K562 (cell line): ENCODE measurements at regions not wholly inside any gene's neighbourhood (a gene's known extent, or its start where the extent isn't known, plus 50 kb on each side); places are given as distances from the start of the nearest gene placed in this dataset.

ENCODE experiments used
- ATAC-seq: fragments of 200-7000 bp; cut with Tn5 transposase; 3 replicates; pipeline ENCODE4 v1.9.1; 2020; ENCODE audit warnings: moderate library complexity
- BruUV-seq: library from RNA; stranded (reverse); fragments of 400-500 nt; replicated peaks from 2 replicates; lab custom pipeline; 2021; lab: Mats Ljungman, UMichigan
- CTCF ChIA-PET: fragments of 300-600 bp; formaldehyde crosslinking; extraction: SDS; loops from one replicate; lab custom pipeline; 2021; ENCODE audit warnings: low intra/inter-chr PET ratio; lab: Yijun Ruan, JAX
- POLR2A ChIA-PET: fragments of 300-600, 350-650 bp; sonication (Branson Sonifier 250); formaldehyde crosslinking; extraction: SDS; loops from one replicate; lab custom pipeline; 2021; ENCODE audit warnings: antibody characterized with exemption, inconsistent platforms; lab: Yijun Ruan, JAX
- DNase-seq, 4 experiments: peaks; one replicate each; pipeline versions ENCODE4 v3.0.0 to v3.0.0-alpha.2; 2011 to 2018; ENCODE audit warnings: low spot score in 3 of 4, mixed read lengths in 3 of 4; ENCODE audit errors: extremely low read depth in 1 of 4
- FAIRE-seq: peaks from 2 replicates; lab custom pipeline; 2011; peaks lifted over from hg19 to GRCh38; lab: Jason Lieb, UNC
- H2AFZ ChIP-seq: 2 replicates; pipeline ENCODE4 v1.6.0; 2011; ENCODE audit warnings: low read depth, low read length, control low read depth, inconsistent platforms
- H3K27ac ChIP-seq: fragments of 200-600 bp; 3 replicates; pipeline ENCODE4 v1.8.0; 2011; ENCODE audit warnings: low read depth, mild to moderate bottlenecking, control low read depth, inconsistent platforms, low read length, moderate library complexity, mixed read lengths; ENCODE audit errors: extremely low read depth
- H3K27me3 ChIP-seq, 2 experiments: fragments of 300-600 bp in 1 of 2; 2 replicates in 1 of 2; 3 replicates in 1 of 2; pipeline versions ENCODE4 v1.6.0 to v1.8.0; 2011; ENCODE audit warnings: inconsistent platforms in 2 of 2, low read length in 2 of 2, mild to moderate bottlenecking in 1 of 2, mixed read lengths in 1 of 2, moderate library complexity in 1 of 2; ENCODE audit not compliant: control insufficient read depth in 2 of 2, insufficient read depth in 2 of 2
- H3K36me3 ChIP-seq: fragments of 300-600 bp; 3 replicates; pipeline ENCODE4 v1.8.0; 2011; ENCODE audit warnings: mild to moderate bottlenecking, low read length, inconsistent platforms; ENCODE audit not compliant: control insufficient read depth, insufficient read depth
- H3K4me1 ChIP-seq, 2 experiments: fragments of 200-600 bp in 1 of 2; replicated peaks in 1 of 2; 2 replicates in 1 of 2; 3 replicates in 1 of 2; pipeline versions ENCODE4 v1.5.1 to v1.8.0; 2011; ENCODE audit warnings: inconsistent platforms in 2 of 2, low read length in 2 of 2, mild to moderate bottlenecking in 1 of 2, mixed read lengths in 1 of 2, moderate library complexity in 1 of 2; ENCODE audit not compliant: control insufficient read depth in 2 of 2, insufficient read depth in 2 of 2
- H3K4me2 ChIP-seq: 2 replicates; pipeline ENCODE4 v1.6.1; 2011; ENCODE audit warnings: low read length, control low read depth, inconsistent platforms, mixed read lengths; ENCODE audit not compliant: insufficient read depth
- H3K4me3 ChIP-seq: fragments of 200-600 bp; sonication (generic), shearing (Covaris generic); 2 replicates; pipeline ENCODE4 v1.5.1; 2016; ENCODE audit warnings: control low read depth, inconsistent platforms
- H3K79me2 ChIP-seq: fragments of 200-600 bp; 3 replicates; pipeline ENCODE4 v1.8.0; 2011; ENCODE audit warnings: low read length, inconsistent platforms; ENCODE audit not compliant: control insufficient read depth, insufficient read depth
- H3K9ac ChIP-seq, 2 experiments: 2 replicates each; pipeline versions ENCODE4 v1.6.0 to v1.6.1; 2011; ENCODE audit warnings: low read depth in 2 of 2, low read length in 2 of 2, control low read depth in 1 of 2, inconsistent platforms in 1 of 2, mild to moderate bottlenecking in 1 of 2, mixed read lengths in 1 of 2; ENCODE audit not compliant: insufficient read depth in 1 of 2
- H3K9me1 ChIP-seq: one replicate; pipeline ENCODE4 v1.6.0; 2011; ENCODE audit warnings: inconsistent platforms, mild to moderate bottlenecking, low read length, moderate library complexity; ENCODE audit not compliant: control insufficient read depth, insufficient read depth
- H3K9me3 ChIP-seq: replicated peaks from 2 replicates; pipeline ENCODE4 v1.5.1; 2011; ENCODE audit warnings: low read depth, low read length, inconsistent platforms; ENCODE audit not compliant: control insufficient read depth, insufficient read depth
- H4K20me1 ChIP-seq: replicated peaks from 2 replicates; pipeline ENCODE4 v1.6.1; 2011; ENCODE audit warnings: low read length, inconsistent platforms, mixed read lengths; ENCODE audit not compliant: control insufficient read depth, insufficient read depth
- ARHGAP35 ChIP-seq: fragments of 450-650 bp; IDR thresholded peaks from 2 replicates; pipeline ENCODE4 v1.6.1; 2018; ENCODE audit not compliant: partially characterized antibody
- ATF3 ChIP-seq, 2 experiments: fragments of 450-650 bp in 1 of 2; sonication (generic) in 1 of 2; formaldehyde crosslinking in 1 of 2; IDR thresholded peaks in 1 of 2; conservative IDR thresholded peaks in 1 of 2; 2 replicates each; pipeline versions ENCODE4 v1.6.1 to v1.8.1; 2016 to 2023; ENCODE audit warnings: mild to moderate bottlenecking in 2 of 2, moderate library complexity in 2 of 2, inconsistent platforms in 1 of 2, missing genetic modification reagents in 1 of 2
- CEBPB ChIP-seq: fragments of 450-650 bp; IDR thresholded peaks from 2 replicates; pipeline ENCODE4 v1.6.1; 2016; ENCODE audit warnings: missing genetic modification characterization, missing compliant biosample characterization
- CLOCK ChIP-seq: fragments of 250-450 bp; sonication (Bioruptor Pico); IDR thresholded peaks from 2 replicates; pipeline ENCODE4 v1.4.0; 2020; ENCODE audit warnings: mild to moderate bottlenecking, moderate library complexity, borderline replicate concordance
- KDM5B ChIP-seq: fragments of 200-600 bp; sonication (generic); IDR thresholded peaks from 2 replicates; pipeline ENCODE4 v1.6.1; 2012; ENCODE audit warnings: low read depth, mild to moderate bottlenecking, moderate library complexity, low read length, control low read depth, inconsistent platforms; ENCODE audit not compliant: insufficient replicate concordance
- POLR2AphosphoS5 ChIP-seq: IDR thresholded peaks from 2 replicates; pipeline ENCODE4 v1.6.1; 2011; ENCODE audit warnings: mild to moderate bottlenecking, low read depth, low read length, moderate library complexity; ENCODE audit not compliant: control insufficient read depth, insufficient read depth
- RAD21 ChIP-seq, 2 experiments: fragments of 250-450 bp in 1 of 2; fragments of 450-650 bp in 1 of 2; sonication (Bioruptor Pico) in 1 of 2; formaldehyde crosslinking in 1 of 2; IDR thresholded peaks in 1 of 2; conservative IDR thresholded peaks in 1 of 2; 2 replicates each; pipeline versions ENCODE4 v1.4.0 to v1.8.0; 2020 to 2022; ENCODE audit warnings: mild to moderate bottlenecking in 2 of 2, moderate library complexity in 1 of 2
- SIRT6 ChIP-seq: IDR thresholded peaks from one replicate; pipeline ENCODE4 v1.6.1; 2012; ENCODE audit warnings: low read depth, mild to moderate bottlenecking, control low read depth, inconsistent platforms, low read length, moderate library complexity
- SP2 ChIP-seq: IDR thresholded peaks from 2 replicates; pipeline ENCODE4 v1.6.1; 2011; ENCODE audit warnings: mild to moderate bottlenecking, low read depth, low read length, moderate library complexity; ENCODE audit not compliant: poor library complexity, severe bottlenecking; ENCODE audit errors: extremely low read depth
- ZNF3 ChIP-seq: fragments of 250-450 bp; sonication (Bioruptor Pico); IDR thresholded peaks from 2 replicates; pipeline ENCODE4 v1.5.0; 2021; ENCODE audit warnings: mild to moderate bottlenecking, moderate library complexity
- WGBS: fragments of 100-300 bp; shearing (Covaris generic); methylation state at CpG from one replicate; pipeline ENCODE4 v1.1.6; 2016; ENCODE audit warnings: low coverage, mixed read lengths; ENCODE audit not compliant: insufficient coverage; ENCODE audit errors: missing lambda C conversion rate; 5-methylcytosine and 5-hydroxymethylcytosine counted together
- in situ Hi-C: fragments of 300-500 bp; cut with MboI; formaldehyde crosslinking; loops from 4 replicates; pipeline ENCODE4 v1.15.0; 2018; ENCODE audit warnings: inconsistent platforms, mixed read lengths
- intact Hi-C: fragments of 100-400 bp; cut with micrococcal nuclease; formaldehyde crosslinking; loops from 2 replicates; pipeline ENCODE4 v1.14.2; 2022

GRCh38 chr16:66081775-66082366, 284.6 kb upstream of the CDH5 start:
- H3K27ac ChIP-seq, result no peak overlapping the region
- DNase-seq (peak in 1 of 4 experiments; percentile 1), FAIRE-seq (no peak), ATAC-seq (no peak)
- no peaks in the 10 kb centered on the region for H3K79me2 ChIP-seq
- no TSS peak for BruUV-seq
- H3K4me2 ChIP-seq, result no peak overlapping the region
- no peaks in the 10 kb centered on the region for H3K9me1 ChIP-seq
- WGBS, result 0% methylated on average over 5 of the region's 5 CpGs
- ChIA-PET POLR2A (interaction anchor here (0.7 kb wide), 1 partner anchor 17 kb away, joined by 4 read pairs; no protein-coding TSS in a partner anchor), CTCF (no interaction called here)
- H2AFZ ChIP-seq, result no peak overlapping the region
- no peaks in the 10 kb centered on the region for H4K20me1 ChIP-seq
- H3K9me3 ChIP-seq, result no peaks in the 10 kb centered on the region
- no peaks in the 10 kb centered on the region for H3K4me1 ChIP-seq
- TF ChIP-seq CEBPB, result no peak
- TF ChIP-seq ATF3 (IDR thresholded peaks at IDR 0.05), result peak; percentile 42; the same call in 1 of the 2 replicates
- no peak for TF ChIP-seq ATF3 (CRISPR knock-in tag; conservative IDR thresholded peaks at IDR 0.05)
- intact Hi-C loops, result no loop called here
- in situ Hi-C loops, result no loop called here
- H3K9ac ChIP-seq, result no peak overlapping the region
- no peaks in the 10 kb centered on the region for H3K36me3 ChIP-seq
- no peaks in the 10 kb centered on the region for H3K27me3 ChIP-seq
- no peak overlapping the region for H3K4me3 ChIP-seq

- Histone ChIP-seq H3K36me3 (no peaks in the 10 kb centered on the region), H3K4me2 (no peak overlapping the region), H3K4me3 (no peak overlapping the region), H3K9ac (no peak overlapping the region), H4K20me1 (no peaks in the 10 kb centered on the region), H3K79me2 (no peaks in the 10 kb centered on the region), H3K9me1 (no peaks in the 10 kb centered on the region), H3K27me3 (no peaks in the 10 kb centered on the region; a peak in 1 of 5 replicates), H3K27ac (no peak overlapping the region), H3K4me1 (no peaks in the 10 kb centered on the region), H3K9me3 (no peaks in the 10 kb centered on the region), H2AFZ (no peak overlapping the region)
- no TSS peak for BruUV-seq
- intact Hi-C loops (no loop called here), in situ Hi-C loops (no loop called here)
- ChIA-PET POLR2A (no interaction called here), CTCF (no interaction called here)
- FAIRE-seq (no peak), DNase-seq (no peak), ATAC-seq (no peak)
- 1% methylated on average over 5 of the region's 5 CpGs for WGBS
- TF ChIP-seq RAD21 (CRISPR knock-in tag; conservative IDR thresholded peaks at IDR 0.05 in 1 of 2, IDR thresholded peaks at IDR 0.05 in 1 of 2) (no peak), SP2 (no peak), POLR2AphosphoS5 (no peak), KDM5B (no peak), ARHGAP35 (no peak), ZNF3 (CRISPR knock-in tag) (no peak), CLOCK (CRISPR knock-in tag) (no peak), SIRT6 (no peak)
These were observed 286.7 kb upstream of the CDH5 start for GRCh38 chr16:66079671-66080334.
